ENCODE measurements at regions not wholly inside any gene's neighbourhood (a gene's known extent, or its start where the extent isn't known, plus 50 kb on each side); places are given as distances from the start of the nearest gene placed in this dataset.

DNA sequence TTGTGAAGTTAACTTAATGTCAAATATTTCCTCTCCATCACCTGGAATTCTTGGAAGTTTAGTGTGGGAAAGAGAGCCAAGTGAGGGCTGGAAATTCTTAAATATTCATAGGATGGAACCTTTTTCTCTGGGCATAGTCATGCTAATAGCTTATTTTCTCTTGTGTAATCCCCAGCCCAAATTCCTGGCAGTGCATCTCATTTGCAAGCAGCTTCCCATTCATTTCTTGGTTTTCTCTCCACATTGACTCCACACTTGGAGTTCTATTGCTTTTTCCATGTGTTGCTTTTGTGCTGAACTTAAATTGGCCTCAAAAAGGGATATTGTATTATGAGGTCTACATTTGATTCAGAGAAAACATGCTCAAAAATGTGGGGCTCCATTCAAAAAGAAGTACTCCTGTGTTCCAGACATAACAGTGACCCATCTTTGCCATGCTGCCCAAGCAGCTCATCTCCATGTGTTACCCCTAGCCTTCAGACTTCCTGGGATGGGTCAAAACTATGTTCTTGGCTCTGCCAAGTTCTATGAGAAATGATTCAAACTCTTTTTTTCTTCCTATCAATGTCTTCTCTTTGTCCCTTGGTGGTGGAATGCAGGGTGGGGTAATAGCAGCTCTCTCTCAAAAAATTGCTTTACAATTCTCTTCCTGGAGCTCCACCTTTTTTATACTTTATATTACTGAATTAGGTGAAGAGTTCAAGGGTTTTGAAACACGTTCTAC, 2471.5 kb downstream of the PCDH9 start:
- TF ChIP-seq, protein P1, sequence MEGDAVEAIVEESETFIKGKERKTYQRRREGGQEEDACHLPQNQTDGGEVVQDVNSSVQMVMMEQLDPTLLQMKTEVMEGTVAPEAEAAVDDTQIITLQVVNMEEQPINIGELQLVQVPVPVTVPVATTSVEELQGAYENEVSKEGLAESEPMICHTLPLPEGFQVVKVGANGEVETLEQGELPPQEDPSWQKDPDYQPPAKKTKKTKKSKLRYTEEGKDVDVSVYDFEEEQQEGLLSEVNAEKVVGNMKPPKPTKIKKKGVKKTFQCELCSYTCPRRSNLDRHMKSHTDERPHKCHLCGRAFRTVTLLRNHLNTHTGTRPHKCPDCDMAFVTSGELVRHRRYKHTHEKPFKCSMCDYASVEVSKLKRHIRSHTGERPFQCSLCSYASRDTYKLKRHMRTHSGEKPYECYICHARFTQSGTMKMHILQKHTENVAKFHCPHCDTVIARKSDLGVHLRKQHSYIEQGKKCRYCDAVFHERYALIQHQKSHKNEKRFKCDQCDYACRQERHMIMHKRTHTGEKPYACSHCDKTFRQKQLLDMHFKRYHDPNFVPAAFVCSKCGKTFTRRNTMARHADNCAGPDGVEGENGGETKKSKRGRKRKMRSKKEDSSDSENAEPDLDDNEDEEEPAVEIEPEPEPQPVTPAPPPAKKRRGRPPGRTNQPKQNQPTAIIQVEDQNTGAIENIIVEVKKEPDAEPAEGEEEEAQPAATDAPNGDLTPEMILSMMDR (IDR thresholded peaks at IDR 0.05) = no peak

DNA sequence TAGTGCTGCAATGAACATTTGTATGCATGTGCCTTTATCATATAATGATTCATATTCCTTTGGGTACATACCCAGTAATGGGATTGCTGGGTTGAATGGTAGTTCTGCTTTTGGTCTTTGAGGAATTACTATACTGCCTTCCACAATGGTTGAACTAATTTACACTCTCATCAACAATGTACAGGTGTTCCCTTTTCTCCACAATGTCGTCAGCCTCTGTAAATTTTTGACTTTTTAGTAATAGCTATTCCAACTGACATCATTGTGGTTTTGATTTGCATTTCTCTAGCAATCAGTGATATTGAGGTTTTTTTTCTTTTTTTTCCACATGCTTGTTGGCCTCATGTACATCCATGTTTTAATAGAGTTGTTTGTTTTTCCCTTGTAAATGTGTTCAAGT, 2473.5 kb downstream of the PCDH9 start:
- TF ChIP-seq, protein P1 (IDR thresholded peaks at IDR 0.05) = no peak

DNA sequence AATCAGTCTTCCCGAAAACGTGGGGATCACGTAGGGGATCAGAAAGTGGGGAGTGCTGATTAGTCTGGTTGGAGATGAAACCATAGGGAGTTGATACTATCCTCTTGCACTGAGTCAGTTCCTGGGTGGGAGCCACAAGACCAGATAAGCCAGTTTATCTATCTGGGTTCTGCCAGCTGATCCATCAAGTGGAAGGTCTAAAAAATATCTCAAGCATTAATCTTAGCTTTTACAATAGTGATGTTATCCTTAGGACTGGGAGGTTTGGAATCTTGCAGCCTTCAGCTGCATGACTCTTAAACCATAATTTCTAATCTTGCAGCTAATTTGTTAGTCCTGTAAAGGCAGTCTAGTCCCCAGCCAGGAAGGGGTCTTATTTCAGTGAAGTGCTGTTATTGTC, 2474.2 kb downstream of the PCDH9 start:
- TF ChIP-seq, protein P1 (IDR thresholded peaks at IDR 0.05) = no peak

DNA sequence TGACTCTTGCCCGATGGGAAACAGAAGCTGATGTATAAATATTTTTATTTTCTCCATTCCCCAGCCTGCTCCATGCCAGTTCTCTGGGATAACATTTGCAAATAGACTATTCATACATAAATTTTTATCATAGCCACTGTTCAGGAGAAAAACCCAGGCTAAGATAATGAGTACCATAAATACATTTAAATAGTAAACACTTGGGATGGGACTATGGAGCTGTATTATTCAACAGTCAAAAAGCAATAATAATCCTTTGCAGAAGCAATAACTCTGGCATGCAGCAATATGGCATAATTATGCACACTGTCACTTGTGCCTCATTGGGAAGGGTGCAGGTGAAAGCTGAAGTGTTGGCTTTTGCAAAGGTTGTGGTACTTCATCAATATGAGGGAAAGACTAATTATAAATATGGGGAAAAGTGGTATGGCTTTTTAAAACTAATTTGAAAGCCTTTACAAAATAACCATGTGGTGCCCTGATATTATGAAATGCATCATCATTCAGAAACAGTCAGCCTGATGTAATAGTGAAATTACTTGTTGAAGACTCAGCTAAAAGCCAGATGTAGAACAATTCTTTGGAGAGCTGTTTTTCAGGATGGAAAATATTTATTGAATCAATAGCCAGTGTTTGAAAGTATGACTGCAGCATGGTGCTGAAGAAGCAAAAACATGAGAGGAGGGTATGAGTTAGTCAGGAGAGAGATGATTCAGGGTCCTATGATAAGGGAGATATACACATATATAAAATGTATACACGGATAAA, 2476.7 kb downstream of the PCDH9 start:
- TF ChIP-seq, protein P1 (IDR thresholded peaks at IDR 0.05) = no peak

GRCh38 chr13:64749301-64749700, 2480.8 kb downstream of the PCDH9 start:
- TF ChIP-seq, protein P1 (IDR thresholded peaks at IDR 0.05) = no peak

DNA sequence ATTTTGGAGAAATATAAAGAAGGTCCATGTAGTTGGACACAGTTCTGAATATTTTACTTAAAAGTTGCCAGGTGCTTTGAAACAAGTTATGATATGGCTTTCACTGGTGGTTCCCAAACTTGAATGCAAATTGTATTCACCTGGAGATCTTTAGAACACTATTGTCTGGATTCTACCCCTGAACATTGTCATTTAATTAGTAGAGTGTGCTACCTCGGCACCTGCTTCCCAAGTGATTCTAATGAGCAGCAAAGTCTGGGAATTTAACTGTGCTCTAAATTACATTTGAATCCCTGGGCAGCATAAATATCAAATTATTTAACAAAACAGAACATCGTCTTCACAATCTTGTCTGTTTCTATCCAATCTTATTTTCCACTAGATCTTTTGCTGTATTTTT, 2483.3 kb downstream of the PCDH9 start:
- TF ChIP-seq, protein P1 (IDR thresholded peaks at IDR 0.05) = no peak

- TF ChIP-seq, protein P1 (IDR thresholded peaks at IDR 0.05) = no peak
Observed at GRCh38 chr13:64740493-64740892, 2489.6 kb downstream of the PCDH9 start.

All from LNCAP (cell line).